MM.1S (cell line): ENCODE measurements at regions not wholly inside any gene's neighbourhood (a gene's known extent, or its start where the extent isn't known, plus 50 kb on each side); places are given as distances from the start of the nearest gene placed in this dataset.

Experiments used
- EZH2 ChIP-seq: fragments of 300-600 bp; sonication (generic); optimal IDR thresholded peaks from 2 replicates; pipeline ENCODE3; 2017; ENCODE audit warnings: low read depth, mild to moderate bottlenecking, antibody characterized with exemption, low read length, mixed read lengths
- TF ChIP-seq, protein P1 (sequence below): fragments of 300-600 bp; sonication (generic); IDR thresholded peaks from 2 replicates; pipeline ENCODE4 v1.5.1; 2016; ENCODE audit warnings: antibody characterized with exemption, low read length, mixed read lengths

- TF ChIP-seq, protein P1, sequence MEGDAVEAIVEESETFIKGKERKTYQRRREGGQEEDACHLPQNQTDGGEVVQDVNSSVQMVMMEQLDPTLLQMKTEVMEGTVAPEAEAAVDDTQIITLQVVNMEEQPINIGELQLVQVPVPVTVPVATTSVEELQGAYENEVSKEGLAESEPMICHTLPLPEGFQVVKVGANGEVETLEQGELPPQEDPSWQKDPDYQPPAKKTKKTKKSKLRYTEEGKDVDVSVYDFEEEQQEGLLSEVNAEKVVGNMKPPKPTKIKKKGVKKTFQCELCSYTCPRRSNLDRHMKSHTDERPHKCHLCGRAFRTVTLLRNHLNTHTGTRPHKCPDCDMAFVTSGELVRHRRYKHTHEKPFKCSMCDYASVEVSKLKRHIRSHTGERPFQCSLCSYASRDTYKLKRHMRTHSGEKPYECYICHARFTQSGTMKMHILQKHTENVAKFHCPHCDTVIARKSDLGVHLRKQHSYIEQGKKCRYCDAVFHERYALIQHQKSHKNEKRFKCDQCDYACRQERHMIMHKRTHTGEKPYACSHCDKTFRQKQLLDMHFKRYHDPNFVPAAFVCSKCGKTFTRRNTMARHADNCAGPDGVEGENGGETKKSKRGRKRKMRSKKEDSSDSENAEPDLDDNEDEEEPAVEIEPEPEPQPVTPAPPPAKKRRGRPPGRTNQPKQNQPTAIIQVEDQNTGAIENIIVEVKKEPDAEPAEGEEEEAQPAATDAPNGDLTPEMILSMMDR, result no peak
- TF ChIP-seq EZH2, result no peak
Observed at GRCh38 chr1:103424650-103425049, 100.8 kb upstream of the RNPC3 start.
